H9 (cell line): ENCODE measurements at regions not wholly inside any gene's neighbourhood (a gene's known extent, or its start where the extent isn't known, plus 50 kb on each side); places are given as distances from the start of the nearest gene placed in this dataset.

Experiments used
- DNase-seq: peaks from one replicate; pipeline ENCODE4 v3.0.0-alpha.2; 2017
- H2AFZ ChIP-seq: one replicate; pipeline ENCODE4 v1.6.1; 2013; ENCODE audit warnings: mild to moderate bottlenecking, low read length, control low read depth, moderate library complexity
- H2AK5ac ChIP-seq: 2 replicates; pipeline ENCODE4 v1.6.1; 2013; ENCODE audit warnings: low read length, control low read depth, mixed read lengths; ENCODE audit not compliant: insufficient read length
- H2BK120ac ChIP-seq: one replicate; pipeline ENCODE4 v1.6.1; 2013; ENCODE audit warnings: low read depth, mild to moderate bottlenecking, low read length, control low read depth, inconsistent platforms; ENCODE audit not compliant: poor library complexity, severe bottlenecking
- H2BK12ac ChIP-seq: 2 replicates; pipeline ENCODE4 v1.6.1; 2013; ENCODE audit warnings: low read length, control low read depth, mixed read lengths, low read depth; ENCODE audit not compliant: insufficient read length
- H2BK15ac ChIP-seq: 2 replicates; pipeline ENCODE4 v1.6.1; 2013; ENCODE audit warnings: low read depth, low read length, control low read depth
- H2BK20ac ChIP-seq: one replicate; pipeline ENCODE4 v1.6.1; 2013; ENCODE audit warnings: low read depth, mild to moderate bottlenecking, low read length, control low read depth, inconsistent platforms; ENCODE audit not compliant: poor library complexity, severe bottlenecking
- H2BK5ac ChIP-seq: 2 replicates; pipeline ENCODE4 v1.6.1; 2013; ENCODE audit warnings: low read length, control low read depth, mixed read lengths; ENCODE audit not compliant: insufficient read length
- H3K14ac ChIP-seq: 2 replicates; pipeline ENCODE4 v1.6.1; 2013; ENCODE audit warnings: low read length, control low read depth; ENCODE audit not compliant: insufficient read depth
- H3K18ac ChIP-seq: 2 replicates; pipeline ENCODE4 v1.6.1; 2013; ENCODE audit warnings: low read depth, mild to moderate bottlenecking, mixed read lengths, low read length, control low read depth; ENCODE audit not compliant: insufficient read length
- H3K23ac ChIP-seq: 2 replicates; pipeline ENCODE4 v1.6.1; 2013; ENCODE audit warnings: low read length, control low read depth, mixed read lengths, low read depth; ENCODE audit not compliant: insufficient read length
- H3K23me2 ChIP-seq: 2 replicates; pipeline ENCODE4 v1.6.1; 2013; ENCODE audit warnings: low read depth, mild to moderate bottlenecking, mixed read lengths, low read length, control low read depth; ENCODE audit not compliant: insufficient read length, poor library complexity, severe bottlenecking
- H3K27ac ChIP-seq: 2 replicates; pipeline ENCODE4 v1.5.1; 2013; ENCODE audit warnings: low read length, control low read depth, mixed read lengths, low read depth; ENCODE audit not compliant: insufficient read length
- H3K27me3 ChIP-seq: 2 replicates; pipeline ENCODE4 v1.6.1; 2013; ENCODE audit warnings: low read length, control low read depth, inconsistent platforms; ENCODE audit not compliant: insufficient read depth
- H3K4ac ChIP-seq: 2 replicates; pipeline ENCODE4 v1.6.1; 2013; ENCODE audit warnings: low read depth, mild to moderate bottlenecking, control low read depth, inconsistent platforms, low read length, moderate library complexity
- H3K4me1 ChIP-seq: 2 replicates; pipeline ENCODE4 v1.6.1; 2013; ENCODE audit warnings: low read length, control low read depth, inconsistent platforms; ENCODE audit not compliant: insufficient read depth
- H3K4me2 ChIP-seq: 2 replicates; pipeline ENCODE4 v1.6.1; 2013; ENCODE audit warnings: low read length, control low read depth, mixed read lengths; ENCODE audit not compliant: insufficient read length, insufficient read depth
- H3K56ac ChIP-seq: 2 replicates; pipeline ENCODE4 v1.6.1; 2013; ENCODE audit warnings: low read depth, mild to moderate bottlenecking, mixed read lengths, low read length, control low read depth; ENCODE audit not compliant: insufficient read length
- H3K79me1 ChIP-seq: 2 replicates; pipeline ENCODE4 v1.6.1; 2013; ENCODE audit warnings: low read depth, mild to moderate bottlenecking, moderate library complexity, low read length, control low read depth, inconsistent platforms; ENCODE audit not compliant: insufficient read depth, poor library complexity, severe bottlenecking
- H3K79me2 ChIP-seq: 2 replicates; pipeline ENCODE4 v1.6.1; 2013; ENCODE audit warnings: low read length, control low read depth, inconsistent platforms; ENCODE audit not compliant: insufficient read depth
- H3K9ac ChIP-seq: 2 replicates; pipeline ENCODE4 v1.6.1; 2013; ENCODE audit warnings: low read length, control low read depth, mixed read lengths; ENCODE audit not compliant: insufficient read length; ENCODE audit errors: extremely low read depth
- H3K9me3 ChIP-seq: one replicate; pipeline ENCODE4 v1.6.1; 2013; ENCODE audit warnings: low read depth, low read length, inconsistent platforms; ENCODE audit not compliant: control insufficient read depth
- H3T11ph ChIP-seq: one replicate; pipeline ENCODE4 v1.6.1; 2013; ENCODE audit warnings: mild to moderate bottlenecking, low read length, control low read depth, inconsistent platforms
- H4K20me1 ChIP-seq: one replicate; pipeline ENCODE4 v1.6.1; 2013; ENCODE audit not compliant: control insufficient read depth, insufficient read length, insufficient read depth
- H4K5ac ChIP-seq: 2 replicates; pipeline ENCODE4 v1.6.1; 2013; ENCODE audit warnings: low read depth, mild to moderate bottlenecking, mixed read lengths, low read length, control low read depth; ENCODE audit not compliant: insufficient read length
- H4K8ac ChIP-seq: replicated peaks from 2 replicates; pipeline ENCODE4 v1.6.1; 2013; ENCODE audit warnings: low read length, control low read depth, mixed read lengths, low read depth; ENCODE audit not compliant: insufficient read length
- H4K91ac ChIP-seq: 2 replicates; pipeline ENCODE4 v1.6.1; 2013; ENCODE audit warnings: low read depth, mild to moderate bottlenecking, moderate library complexity, mixed read lengths, low read length, control low read depth; ENCODE audit not compliant: insufficient read length
- H3K27ac Mint-ChIP-seq, 3 experiments: 2 replicates in 2 of 3; 3 replicates in 1 of 3; pipeline ENCODE4 v1.8.0; 2020 to 2021; ENCODE audit warnings: mixed read lengths in 3 of 3, mild to moderate bottlenecking in 1 of 3, moderate library complexity in 1 of 3
- H3K27me3 Mint-ChIP-seq: 2 replicates; pipeline ENCODE4 v1.8.0; 2021; ENCODE audit warnings: low read depth, mild to moderate bottlenecking, moderate library complexity, mixed read lengths
- H3K36me3 Mint-ChIP-seq, 3 experiments: 2 replicates in 2 of 3; 3 replicates in 1 of 3; pipeline ENCODE4 v1.8.0; 2020 to 2021; ENCODE audit warnings: low read depth in 3 of 3, mixed read lengths in 3 of 3; ENCODE audit not compliant: insufficient read depth in 1 of 3
- H3K4me1 Mint-ChIP-seq, 2 experiments: 2 replicates each; pipeline ENCODE4 v1.8.0; 2020; ENCODE audit warnings: mixed read lengths in 2 of 2
- H3K4me3 Mint-ChIP-seq, 2 experiments: 2 replicates in 1 of 2; 3 replicates in 1 of 2; pipeline ENCODE4 v1.8.0; 2020 to 2021; ENCODE audit warnings: mild to moderate bottlenecking in 2 of 2, mixed read lengths in 2 of 2, moderate library complexity in 1 of 2
- H3K9me3 Mint-ChIP-seq, 2 experiments: 2 replicates in 1 of 2; 3 replicates in 1 of 2; pipeline ENCODE4 v1.8.0; 2020; ENCODE audit warnings: mild to moderate bottlenecking in 2 of 2, mixed read lengths in 2 of 2, moderate library complexity in 1 of 2
- WGBS: extraction: QIAGEN DNeasy Blood & Tissue Kit; methylation state at CpG from one replicate; pipeline ENCODE4 v1.1.7; 2013; ENCODE audit warnings: missing lambda C conversion rate, low lambda C conversion rate, mixed read lengths; ENCODE audit not compliant: insufficient read length; ENCODE audit errors: extremely low coverage; 5-methylcytosine and 5-hydroxymethylcytosine counted together
- TF ChIP-seq, protein P1 (sequence below): fragments of 200-600 bp; sonication (generic); conservative IDR thresholded peaks from 3 replicates; pipeline ENCODE4 v1.8.0; 2021; ENCODE audit warnings: antibody characterized with exemption, mild to moderate bottlenecking

DNA sequence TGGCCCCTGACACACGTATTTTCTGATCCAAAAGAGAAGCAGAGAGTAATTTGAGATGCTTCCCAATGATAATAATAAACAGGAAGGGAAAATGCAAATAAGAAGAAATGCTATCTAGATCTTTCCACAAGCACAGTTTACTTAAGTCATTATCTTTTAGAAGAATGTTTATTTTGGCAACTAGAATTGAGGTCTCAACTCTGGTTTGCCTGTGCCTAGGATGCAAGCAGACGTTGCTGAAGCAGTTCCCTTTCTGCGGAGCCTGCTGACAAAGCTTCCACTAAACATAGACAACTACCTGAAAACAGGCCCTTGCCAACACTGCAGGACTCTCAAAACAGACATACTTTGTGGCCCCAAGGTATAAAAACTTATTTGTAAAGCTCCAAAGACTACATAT, 315.8 kb upstream of the POM121L12 start:
- Histone ChIP-seq H3K9ac (no peak overlapping the region), H3K4me1 (no peaks in the 10 kb centered on the region; the same call in 1 of the 2 replicates), H3K27me3 (no peaks in the 10 kb centered on the region), H2BK15ac (no peak overlapping the region), H3K18ac (no peak overlapping the region), H3K79me2 (no peaks in the 10 kb centered on the region), H3K23me2 (no peaks in the 10 kb centered on the region), H2AK5ac (no peak overlapping the region), H3K4ac (no peak overlapping the region), H3K14ac (no peak overlapping the region), H2BK5ac (no peak overlapping the region), H4K8ac (no peak overlapping the region), H4K91ac (no peak overlapping the region), H2BK12ac (no peak overlapping the region), H3K56ac (no peak overlapping the region), H3K4me2 (no peak overlapping the region), H3K23ac (no peak overlapping the region), H4K20me1 (no peaks in the 10 kb centered on the region), H4K5ac (no peak overlapping the region), H2BK120ac (no peak overlapping the region), H3K9me3 (no peaks in the 10 kb centered on the region), H3T11ph (no peak overlapping the region), H2AFZ (no peak overlapping the region), H3K27ac (no peak overlapping the region), H2BK20ac (no peak overlapping the region), H3K79me1 (no peaks in the 10 kb centered on the region)
- no peak overlapping the region for H3K27ac Mint-ChIP-seq
- H3K4me1 Mint-ChIP-seq: no peaks in the 10 kb centered on the region
- WGBS: no CpG with 5 or more reads among the region's 3 CpGs
- H3K27me3 Mint-ChIP-seq: no peaks in the 10 kb centered on the region
- TF ChIP-seq, protein P1, sequence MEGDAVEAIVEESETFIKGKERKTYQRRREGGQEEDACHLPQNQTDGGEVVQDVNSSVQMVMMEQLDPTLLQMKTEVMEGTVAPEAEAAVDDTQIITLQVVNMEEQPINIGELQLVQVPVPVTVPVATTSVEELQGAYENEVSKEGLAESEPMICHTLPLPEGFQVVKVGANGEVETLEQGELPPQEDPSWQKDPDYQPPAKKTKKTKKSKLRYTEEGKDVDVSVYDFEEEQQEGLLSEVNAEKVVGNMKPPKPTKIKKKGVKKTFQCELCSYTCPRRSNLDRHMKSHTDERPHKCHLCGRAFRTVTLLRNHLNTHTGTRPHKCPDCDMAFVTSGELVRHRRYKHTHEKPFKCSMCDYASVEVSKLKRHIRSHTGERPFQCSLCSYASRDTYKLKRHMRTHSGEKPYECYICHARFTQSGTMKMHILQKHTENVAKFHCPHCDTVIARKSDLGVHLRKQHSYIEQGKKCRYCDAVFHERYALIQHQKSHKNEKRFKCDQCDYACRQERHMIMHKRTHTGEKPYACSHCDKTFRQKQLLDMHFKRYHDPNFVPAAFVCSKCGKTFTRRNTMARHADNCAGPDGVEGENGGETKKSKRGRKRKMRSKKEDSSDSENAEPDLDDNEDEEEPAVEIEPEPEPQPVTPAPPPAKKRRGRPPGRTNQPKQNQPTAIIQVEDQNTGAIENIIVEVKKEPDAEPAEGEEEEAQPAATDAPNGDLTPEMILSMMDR: no peak
- H3K4me3 Mint-ChIP-seq: no peak overlapping the region
- no peak for DNase-seq
- H3K36me3 Mint-ChIP-seq: no peaks in the 10 kb centered on the region; a peak in 1 of 7 replicates
- H3K9me3 Mint-ChIP-seq: no peaks in the 10 kb centered on the region; a peak in 1 of 5 replicates
